HG03039 (cell line): ENCODE measurements at regions not wholly inside any gene's neighbourhood (a gene's known extent, or its start where the extent isn't known, plus 50 kb on each side); places are given as distances from the start of the nearest gene placed in this dataset.
"Not testable (repeated sequence)": the region's sequence is repeated elsewhere in the genome, so short reads cannot be mapped to it uniquely, and the experiment has no call there.

ENCODE experiments used
- ATAC-seq: cut with Tn5 transposase; IDR thresholded peaks from one replicate; pipeline ENCODE4 v1.9.1; 2021; ENCODE audit warnings: mild to moderate bottlenecking, moderate library complexity; ENCODE audit not compliant: unreplicated experiment

GRCh38 chr2:224263571-224264043, 138.3 kb downstream of the FAM124B start:
- ATAC-seq = no peak

GRCh38 chr2:224261326-224261725, 140.6 kb downstream of the FAM124B start:
- ATAC-seq = no peak

- no peak for ATAC-seq
These were observed 141.4 kb downstream of the FAM124B start for GRCh38 chr2:224260372-224261020.

- no peak for ATAC-seq
These were observed 142.1 kb downstream of the FAM124B start for GRCh38 chr2:224259831-224260230.

- ATAC-seq = no peak
These were observed 143.8 kb downstream of the FAM124B start for GRCh38 chr2:224258059-224258458.

GRCh38 chr2:224257156-224257555, 144.8 kb downstream of the FAM124B start:
- ATAC-seq = no peak

GRCh38 chr2:224253464-224253863, 148.4 kb downstream of the FAM124B start:
- ATAC-seq = no peak

- ATAC-seq = no peak
These were observed 149.3 kb downstream of the FAM124B start for GRCh38 chr2:224252631-224253030.

GRCh38 chr2:224248944-224249371, 152.9 kb downstream of the FAM124B start:
- no peak for ATAC-seq

- no peak for ATAC-seq
These were observed 159.3 kb downstream of the FAM124B start for GRCh38 chr2:224242561-224242960.

- no peak for ATAC-seq
These were observed 160.1 kb downstream of the FAM124B start for GRCh38 chr2:224241812-224242211.

- ATAC-seq = no peak
These were observed 160.9 kb downstream of the FAM124B start for GRCh38 chr2:224241001-224241400.

GRCh38 chr2:224223851-224224555, 177.9 kb downstream of the FAM124B start:
- no peak for ATAC-seq

GRCh38 chr2:224222974-224223373, 178.9 kb downstream of the FAM124B start:
- ATAC-seq = no peak

- ATAC-seq = no peak
These were observed 179.6 kb downstream of the FAM124B start for GRCh38 chr2:224222291-224222690.

GRCh38 chr2:224221455-224221913, 180.4 kb downstream of the FAM124B start:
- no peak for ATAC-seq

GRCh38 chr2:224220586-224221255, 181.2 kb downstream of the FAM124B start:
- ATAC-seq = no peak

- no peak for ATAC-seq
These were observed 180.7 kb upstream of the SERPINE2 start for GRCh38 chr2:224219781-224220180.

GRCh38 chr2:224217962-224218347, 178.9 kb upstream of the SERPINE2 start:
- ATAC-seq = no peak

- ATAC-seq = no peak
These were observed 178.3 kb upstream of the SERPINE2 start for GRCh38 chr2:224217233-224217961.

GRCh38 chr2:224215611-224216010, 176.5 kb upstream of the SERPINE2 start:
- not testable (repeated sequence) for ATAC-seq
